CD4-positive, alpha-beta T cell treated with Interleukin-21 for 1 hour (primary cell): ENCODE measurements at regions not wholly inside any gene's neighbourhood (a gene's known extent, or its start where the extent isn't known, plus 50 kb on each side); places are given as distances from the start of the nearest gene placed in this dataset.
"Not testable (repeated sequence)": the region's sequence is repeated elsewhere in the genome, so short reads cannot be mapped to it uniquely, and the experiment has no call there.

Experiments used
- DNase-seq: peaks from one replicate; pipeline ENCODE4 v3.0.0-alpha.2; 2020

DNA sequence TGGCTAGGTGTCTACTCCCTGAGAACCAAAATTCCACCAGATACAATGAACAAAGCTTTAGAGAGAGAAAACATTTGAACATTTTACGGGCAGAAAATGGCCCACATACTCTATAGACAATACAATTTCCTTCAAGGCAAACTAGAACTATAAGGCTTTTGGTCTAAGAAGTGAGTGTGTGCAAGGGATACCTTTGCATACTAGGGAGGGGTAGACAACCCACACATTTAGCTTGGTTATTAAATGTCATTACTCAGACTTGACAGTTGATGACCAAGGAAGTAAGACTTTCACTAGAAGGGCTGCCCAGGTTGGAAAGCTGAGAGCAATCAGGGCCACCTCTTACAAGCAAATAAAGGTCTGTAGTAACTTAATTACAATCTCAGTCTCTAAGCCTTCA lies 64.0 kb upstream of the PLEKHM1 start:
- DNase-seq: not testable (repeated sequence)

DNA sequence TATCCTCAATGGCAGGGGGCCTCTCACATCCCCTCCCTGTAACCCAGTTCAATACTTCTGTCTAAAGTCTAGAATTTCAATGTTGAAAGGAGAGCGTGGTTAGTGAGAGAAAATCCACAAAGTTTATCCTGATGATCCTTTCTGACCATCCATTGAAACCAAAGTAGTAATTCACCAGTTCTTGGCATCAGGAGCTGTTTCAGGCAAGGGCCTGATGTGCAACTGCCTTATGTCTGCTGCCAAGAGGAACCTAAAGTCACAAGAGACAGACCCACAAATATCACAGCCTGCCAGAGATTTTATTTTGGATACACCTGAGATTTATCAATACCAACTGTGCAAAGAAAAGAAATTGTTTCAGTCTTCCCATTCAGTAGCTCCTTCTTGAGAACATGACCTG lies 68.3 kb upstream of the PLEKHM1 start:
- not testable (repeated sequence) for DNase-seq

DNA sequence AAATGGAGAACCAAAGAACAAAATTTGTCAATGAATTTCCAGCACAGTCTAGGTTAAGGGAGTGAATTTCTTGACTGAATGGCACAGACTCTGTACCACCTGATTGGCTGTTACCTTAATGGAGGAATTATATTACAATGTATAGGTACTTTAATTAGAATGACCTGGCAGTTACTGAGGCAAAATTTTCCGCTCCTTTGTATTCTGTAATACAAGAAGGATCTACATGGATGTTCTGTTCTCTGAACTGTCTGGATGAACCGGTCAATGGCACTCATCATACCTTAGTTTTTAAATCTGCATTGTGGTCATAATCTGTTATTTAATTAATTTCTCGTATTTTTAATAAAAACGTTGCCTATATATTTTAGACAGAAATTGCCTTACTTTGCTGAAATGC lies 72.3 kb upstream of the PLEKHM1 start:
- DNase-seq: not testable (repeated sequence)

DNA sequence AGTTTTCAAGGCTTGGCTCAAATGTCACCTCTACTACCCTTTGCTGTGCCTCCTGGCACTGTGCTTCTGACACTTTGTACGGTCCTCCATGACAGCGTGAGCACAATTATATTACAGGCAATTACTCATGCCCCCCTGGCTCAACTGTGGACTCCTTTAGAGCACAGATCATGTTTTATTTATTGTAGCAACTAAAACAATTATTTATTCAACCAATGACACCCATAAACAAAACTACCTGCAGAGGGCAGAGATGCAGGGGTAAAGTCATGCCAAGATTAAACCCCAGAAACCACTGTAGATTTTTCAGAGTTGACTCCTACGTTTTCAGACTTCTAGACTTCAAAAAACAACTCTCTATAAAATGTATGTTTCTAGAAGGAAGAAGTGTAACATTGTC lies 72.8 kb upstream of the PLEKHM1 start:
- DNase-seq: not testable (repeated sequence)

DNA sequence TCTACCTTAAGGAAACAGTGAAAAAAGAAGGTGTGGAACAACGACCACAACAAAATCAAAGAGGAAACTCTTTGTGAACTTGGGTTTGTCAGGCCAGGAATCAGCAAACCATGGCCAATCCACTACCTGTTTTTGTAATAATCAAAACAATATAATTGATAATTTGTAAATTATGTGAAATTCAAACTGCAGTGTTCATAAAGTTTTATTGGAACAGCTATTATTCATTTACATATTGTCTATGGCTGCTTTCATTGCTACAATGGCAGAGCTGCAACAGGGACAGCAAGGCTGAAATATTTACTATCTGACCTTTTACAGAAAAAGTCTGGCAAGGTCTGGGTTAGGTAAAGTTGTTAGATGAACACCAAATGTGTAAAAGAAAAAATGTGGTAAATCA lies 77.8 kb upstream of the PLEKHM1 start:
- not testable (repeated sequence) for DNase-seq

DNA sequence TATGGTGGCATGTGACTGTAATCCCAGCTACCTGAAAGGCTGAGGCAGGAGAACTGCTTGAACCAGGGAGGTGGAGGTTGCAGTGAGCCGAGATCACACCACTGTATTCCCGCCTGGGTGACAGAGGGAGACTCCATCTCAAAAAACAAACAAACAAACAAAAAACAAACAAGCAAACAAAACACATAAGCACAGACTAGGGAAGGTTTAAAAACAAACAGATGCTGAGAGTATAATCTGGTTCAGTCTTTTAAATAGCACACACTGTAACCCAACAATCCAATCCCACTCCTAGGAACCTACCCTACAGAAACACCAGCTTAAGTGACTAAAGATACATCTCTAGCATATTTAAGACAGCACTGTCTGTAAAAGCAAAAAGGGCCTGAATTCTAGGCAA lies 82.8 kb upstream of the PLEKHM1 start:
- not testable (repeated sequence) for DNase-seq

DNA sequence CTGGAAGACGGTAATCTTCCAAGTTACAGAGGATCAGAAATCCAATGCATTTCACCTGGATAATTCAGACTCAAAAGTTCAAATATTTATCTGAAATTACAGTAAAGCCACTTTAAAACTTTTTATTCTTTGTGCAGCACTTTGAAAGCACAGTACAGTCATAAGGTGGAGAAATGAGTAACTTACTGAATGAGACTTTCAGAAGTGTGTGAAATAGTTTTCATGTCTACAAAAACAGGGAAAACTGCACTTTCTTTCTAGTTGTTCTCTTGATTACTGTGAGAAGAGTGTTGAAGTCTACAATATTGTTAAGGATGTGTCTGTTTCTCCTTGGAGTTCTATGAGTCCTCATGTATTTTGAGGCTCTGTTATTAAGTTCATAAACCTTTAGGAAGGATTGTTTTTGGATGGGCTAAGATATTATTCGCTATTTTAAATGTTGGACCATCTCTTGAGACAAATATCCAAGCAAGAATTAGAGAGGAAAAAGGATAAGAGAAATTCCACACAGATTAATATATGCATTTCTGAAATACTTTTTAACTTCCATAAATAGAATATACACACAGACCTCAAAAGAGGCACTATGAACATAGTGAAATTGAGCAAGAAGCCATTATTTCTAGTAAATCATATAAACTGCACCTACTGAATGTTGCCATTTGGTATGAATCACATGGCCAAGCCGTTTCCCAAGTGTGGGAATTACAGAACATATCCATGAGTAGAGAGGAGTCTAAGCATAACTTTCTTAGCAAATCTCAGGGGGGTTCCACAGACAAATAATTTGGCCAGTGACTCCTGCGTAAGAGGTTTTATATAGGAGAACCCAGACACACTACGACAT lies 83.6 kb upstream of the PLEKHM1 start:
- no peak for DNase-seq

DNA sequence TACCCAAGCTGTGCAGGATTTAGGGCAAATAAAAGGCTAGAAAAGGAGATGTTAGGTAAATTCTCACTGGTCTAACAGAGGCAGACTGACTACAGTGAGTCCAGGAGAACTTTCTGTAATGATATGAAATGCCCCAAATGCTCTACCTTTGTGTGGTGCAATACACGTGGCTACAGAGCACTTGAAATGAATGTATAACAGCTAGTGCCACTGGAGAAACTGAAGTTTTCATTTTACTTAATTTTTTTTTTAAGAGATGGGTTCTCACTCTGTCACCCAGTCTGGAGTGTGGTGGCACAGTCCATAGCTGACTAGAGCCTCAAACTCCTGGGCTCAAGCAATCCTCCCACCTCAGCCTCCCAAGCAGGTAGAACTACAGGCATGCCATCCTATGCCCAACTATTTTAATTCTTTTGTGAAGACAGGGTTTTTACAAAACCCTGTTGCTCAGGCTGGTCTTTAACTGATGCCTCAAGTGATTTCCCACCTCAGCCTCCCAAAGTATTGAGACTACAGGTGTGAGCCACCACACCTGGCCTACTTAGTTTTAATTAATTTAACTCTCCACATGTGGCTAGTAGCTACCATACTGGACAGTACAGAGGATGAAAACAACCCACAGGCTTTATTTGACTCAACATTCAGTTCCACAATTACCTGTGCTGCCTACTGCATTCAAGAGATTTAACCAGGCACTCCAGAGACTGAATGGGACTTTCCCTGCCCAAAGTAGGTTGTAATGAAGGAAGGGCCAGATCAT lies 84.8 kb upstream of the PLEKHM1 start:
- DNase-seq: no peak

DNA sequence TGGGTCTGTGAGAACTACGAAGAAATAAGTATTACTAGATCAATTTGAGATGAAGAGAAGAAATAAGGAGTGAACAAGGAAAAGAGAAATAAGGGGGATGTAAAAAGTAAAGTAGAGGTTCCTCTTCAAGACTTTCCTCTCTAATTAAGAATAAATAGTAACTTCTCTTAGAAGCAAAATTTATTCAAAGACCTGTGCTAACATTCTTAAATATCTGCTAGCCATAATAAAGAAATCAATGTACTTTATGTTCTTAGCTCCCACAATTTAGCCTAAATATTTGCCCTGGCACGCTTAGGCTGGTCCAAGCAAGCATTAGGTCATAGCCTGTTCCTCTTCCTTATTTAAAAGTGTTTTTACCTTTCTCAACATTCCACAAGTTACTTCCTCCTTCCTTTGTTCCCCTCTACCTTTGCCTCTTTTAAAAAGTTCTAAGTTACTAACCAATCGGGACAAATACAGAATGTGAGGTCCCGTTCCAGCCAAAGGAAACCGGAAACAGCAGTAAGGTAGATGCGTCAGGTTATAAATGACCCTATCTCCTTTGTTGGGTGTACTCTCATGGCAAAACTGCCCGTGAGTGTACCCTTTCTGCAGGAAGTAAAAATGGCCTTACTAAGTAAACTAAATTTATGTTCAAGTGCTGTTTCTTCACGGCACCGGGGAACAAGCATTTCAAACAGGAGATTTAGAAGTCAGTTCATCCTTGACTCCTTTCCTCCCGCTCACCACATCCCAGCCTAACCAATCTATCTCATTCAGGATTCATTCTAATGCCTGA lies 86.2 kb upstream of the PLEKHM1 start:
- DNase-seq: not testable (repeated sequence)

DNA sequence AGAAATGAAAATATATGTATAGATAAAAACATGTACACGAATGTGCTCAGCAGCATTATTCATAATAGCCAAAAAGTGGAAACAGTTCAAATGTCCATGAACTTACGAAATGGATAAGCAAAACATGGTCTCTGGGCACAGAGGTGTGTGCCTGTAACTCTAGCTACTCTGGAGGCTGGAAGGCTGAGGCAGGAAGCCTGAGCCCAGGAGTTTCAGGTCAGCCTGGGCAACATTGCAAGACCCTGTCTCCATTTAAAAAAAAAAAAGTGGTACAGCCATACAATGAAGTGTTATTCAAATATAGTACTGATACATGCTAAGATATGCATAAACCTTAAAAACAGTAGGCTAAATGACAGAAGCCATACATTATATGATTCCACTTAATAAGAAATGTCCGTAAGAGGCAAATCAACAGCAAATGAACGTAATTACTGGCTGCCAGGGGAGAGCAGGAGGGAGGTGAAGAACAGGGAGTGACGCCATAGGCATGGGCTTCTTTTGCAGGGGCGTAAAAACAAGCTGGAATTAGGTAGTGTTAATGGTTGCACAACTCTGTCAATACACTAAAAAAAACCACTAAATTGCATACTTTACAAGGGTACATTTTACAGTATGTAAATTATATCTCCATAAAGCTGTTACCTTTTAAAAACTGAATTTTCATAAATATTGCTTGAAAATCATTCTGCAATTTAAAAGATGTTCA lies 87.2 kb upstream of the PLEKHM1 start:
- DNase-seq: no peak

DNA sequence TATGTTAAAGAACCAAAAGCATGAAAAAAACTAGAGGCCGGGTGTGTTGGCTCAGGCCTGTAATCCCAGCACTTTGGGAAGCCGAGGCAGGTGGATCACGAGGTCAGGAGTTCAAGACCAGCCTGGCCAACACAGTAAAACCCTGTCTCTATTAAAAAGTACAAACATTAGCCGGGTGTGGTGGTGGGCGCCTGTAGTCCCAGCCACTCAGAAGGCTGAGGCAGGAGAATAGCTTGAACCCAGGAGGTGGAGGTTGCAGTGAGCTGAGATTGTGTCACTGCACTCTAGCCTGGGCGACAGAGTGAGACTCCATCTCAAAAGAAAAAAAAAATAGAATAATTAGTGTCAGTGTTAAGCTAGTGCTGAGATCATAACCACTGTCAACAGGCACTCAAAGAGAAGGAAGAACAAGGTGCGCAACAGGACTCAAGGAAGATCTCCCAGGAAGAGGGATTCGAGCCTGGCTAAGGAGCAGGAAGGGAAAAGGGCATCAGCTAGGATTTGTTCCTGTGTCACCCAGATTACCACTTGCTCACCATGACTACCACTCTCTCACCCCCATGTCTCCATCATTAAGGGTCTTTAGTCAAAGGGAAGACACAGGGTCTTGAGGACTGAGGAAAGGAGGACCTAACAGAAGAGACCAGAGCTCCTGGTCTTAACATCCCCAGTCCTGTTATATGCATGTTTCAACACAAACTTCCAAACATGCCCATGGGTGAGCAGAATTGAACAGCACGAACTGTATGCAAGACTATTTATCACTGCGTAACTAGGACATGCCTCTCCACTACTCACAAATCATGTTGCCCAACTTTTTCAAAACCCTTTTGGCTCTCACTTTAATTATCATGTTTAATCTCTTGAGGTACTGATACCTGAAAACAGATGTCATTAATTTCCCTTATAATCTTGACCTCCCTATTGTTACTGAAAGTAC lies 88.3 kb upstream of the PLEKHM1 start:
- no peak for DNase-seq

DNA sequence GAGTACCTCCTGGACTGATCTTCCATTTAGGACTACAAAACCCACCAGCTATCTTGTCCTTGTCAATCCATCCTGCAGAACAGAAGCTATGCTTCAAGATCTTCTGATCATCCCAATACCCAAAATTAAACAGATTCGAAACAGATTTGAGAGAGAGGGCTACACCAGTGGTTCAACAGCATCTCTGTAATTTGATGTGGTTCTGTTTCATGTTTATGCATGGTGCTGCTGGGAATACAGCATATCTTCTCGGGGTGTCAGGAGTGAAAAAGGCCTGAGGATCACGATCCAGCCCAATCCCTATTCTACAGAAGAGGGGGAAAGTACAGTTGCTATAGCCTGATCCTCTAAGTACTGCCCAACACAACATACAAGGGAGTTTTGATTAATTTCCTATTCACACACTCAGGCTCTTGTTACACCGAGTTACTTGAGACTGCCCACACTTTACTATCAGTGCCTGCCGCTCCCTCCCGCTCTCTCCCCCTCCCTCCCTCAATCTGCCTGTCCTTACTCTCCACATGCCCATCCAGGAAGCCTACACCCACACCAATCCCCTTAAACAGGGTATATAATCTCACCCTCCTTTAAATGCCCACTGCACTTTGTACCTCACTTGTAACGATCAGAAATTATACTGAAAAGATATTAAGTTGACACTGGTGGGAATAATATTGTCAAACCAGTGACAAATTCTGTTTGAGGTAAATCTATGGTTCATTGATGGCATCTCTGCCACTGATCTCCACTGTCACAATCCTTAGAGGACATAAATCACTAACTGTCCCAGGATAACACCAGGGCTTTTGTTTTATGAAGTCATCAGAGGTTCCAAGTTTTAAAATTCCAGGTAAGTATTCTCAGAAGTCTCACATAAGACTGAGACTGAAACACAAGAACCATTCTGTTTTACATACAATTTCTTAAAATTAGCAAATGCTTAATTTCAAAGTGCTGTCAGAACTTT lies 89.3 kb upstream of the PLEKHM1 start:
- no peak for DNase-seq

DNA sequence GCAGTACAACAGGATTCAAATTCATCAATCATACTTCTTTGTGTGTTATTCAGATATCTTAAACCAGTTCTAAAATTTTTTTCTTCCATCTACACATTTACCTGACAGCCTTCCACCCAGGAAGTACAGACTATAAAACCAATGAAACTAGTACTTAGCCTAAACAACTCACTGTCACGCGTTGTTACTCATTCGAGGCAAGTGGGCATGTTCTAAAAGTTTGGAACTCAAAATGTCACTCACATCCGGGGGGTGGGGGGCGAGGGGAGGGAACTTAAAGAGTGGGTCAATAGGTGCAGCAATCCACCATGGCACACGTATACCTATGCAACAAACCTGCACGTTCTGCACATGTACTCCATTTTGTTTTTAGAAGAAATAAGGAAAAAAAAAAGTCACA lies 90.4 kb upstream of the PLEKHM1 start:
- DNase-seq: no peak

DNA sequence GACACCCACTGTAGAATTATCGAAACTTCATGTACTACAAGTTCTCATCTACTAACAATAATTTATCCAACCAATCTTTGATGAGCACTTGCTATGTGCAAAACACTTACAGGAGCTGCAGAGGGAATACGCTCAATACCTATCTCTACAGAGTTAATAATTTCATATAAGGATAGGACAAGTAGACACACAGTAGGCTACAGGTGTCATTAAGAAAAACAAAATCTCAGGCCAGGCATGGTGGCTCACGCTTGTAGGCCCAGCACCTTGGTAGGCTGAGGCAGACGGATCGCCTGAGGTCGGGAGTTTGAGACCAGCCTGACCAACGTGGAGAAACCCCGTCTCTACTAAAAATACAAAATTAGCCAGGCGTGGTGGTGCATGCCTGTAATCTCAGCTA lies 91.3 kb upstream of the PLEKHM1 start:
- no peak for DNase-seq

DNA sequence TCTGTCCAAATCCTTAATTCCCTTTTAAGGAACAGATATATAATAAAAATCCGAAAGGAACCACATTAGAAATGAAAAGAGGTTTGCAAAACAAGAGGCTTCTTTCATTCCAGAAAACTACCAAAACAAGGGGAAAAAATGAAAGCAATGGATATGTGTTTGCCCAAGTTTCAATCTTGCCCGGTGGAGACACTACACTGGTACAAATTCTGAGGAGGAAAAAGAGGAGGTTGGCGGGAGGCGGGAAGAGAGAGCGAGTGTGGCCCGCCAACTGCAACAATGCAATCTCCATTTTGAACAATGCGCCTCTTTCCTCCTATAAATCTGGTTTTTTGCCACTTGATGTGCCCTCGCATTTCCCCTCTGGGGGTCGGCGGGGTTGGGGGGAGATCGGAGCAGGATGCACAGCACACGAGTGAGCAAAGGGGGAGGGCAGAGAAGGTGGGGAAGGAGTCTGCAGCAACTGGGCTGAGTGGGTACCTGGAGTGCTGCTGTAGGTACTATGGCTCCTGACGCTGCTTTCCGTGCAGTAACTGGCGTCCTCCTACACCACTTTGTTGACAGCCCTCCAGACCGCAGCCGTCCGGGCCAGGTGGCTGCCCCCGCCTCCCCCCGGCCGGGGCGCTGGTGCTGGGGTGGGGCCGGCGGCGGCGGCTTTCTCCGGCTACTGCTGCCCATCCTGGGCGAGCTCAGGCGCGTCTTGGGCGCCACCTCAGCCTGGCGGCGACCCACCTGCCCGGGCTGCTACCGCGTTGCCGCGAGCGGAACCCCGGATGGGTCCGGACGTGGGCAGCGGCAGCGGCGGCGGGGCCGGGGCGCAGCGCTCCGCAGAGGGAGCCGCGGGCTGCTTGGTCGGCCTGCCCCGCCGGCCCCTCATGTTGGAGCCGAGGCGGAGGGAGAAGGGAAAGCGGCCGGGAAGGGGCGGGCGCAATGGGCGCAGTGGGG lies 93.8 kb upstream of the PLEKHM1 start:
- peak; percentile 76 for DNase-seq

DNA sequence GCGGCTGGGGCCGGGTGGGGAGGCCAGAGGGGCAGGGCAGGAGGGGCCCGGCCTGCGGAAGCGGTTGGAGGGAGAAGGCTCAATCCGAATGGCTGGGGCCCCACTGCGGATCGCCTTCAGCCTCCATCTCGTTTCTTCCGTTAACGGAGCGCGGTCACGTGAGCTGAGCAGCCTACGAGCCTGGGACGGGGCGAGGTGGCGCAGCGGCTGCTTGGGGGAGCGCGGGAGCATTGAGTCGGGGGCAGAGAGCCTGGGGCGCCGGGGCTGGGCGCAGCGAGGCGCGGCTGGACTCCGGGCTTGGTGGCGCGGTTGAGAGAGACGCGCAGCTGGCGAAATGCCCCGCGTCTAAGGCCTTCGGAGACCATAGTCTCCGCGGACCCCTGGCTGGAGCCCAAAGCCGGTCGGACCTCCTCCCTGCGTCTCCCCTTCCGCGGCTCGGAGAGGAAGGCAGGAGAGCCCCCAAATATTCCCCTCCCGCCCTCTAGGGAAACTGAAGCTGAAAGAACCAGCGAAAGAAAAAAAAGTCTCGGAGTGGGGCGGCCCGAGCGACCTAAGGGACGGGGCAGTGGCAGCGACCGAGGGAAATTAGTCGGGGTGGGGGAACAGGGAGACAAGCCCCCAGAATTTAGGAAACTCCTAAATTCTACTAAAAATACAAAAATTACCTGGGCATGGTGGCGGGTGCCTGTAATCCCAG lies 94.7 kb upstream of the PLEKHM1 start:
- DNase-seq: peak; percentile 83

DNA sequence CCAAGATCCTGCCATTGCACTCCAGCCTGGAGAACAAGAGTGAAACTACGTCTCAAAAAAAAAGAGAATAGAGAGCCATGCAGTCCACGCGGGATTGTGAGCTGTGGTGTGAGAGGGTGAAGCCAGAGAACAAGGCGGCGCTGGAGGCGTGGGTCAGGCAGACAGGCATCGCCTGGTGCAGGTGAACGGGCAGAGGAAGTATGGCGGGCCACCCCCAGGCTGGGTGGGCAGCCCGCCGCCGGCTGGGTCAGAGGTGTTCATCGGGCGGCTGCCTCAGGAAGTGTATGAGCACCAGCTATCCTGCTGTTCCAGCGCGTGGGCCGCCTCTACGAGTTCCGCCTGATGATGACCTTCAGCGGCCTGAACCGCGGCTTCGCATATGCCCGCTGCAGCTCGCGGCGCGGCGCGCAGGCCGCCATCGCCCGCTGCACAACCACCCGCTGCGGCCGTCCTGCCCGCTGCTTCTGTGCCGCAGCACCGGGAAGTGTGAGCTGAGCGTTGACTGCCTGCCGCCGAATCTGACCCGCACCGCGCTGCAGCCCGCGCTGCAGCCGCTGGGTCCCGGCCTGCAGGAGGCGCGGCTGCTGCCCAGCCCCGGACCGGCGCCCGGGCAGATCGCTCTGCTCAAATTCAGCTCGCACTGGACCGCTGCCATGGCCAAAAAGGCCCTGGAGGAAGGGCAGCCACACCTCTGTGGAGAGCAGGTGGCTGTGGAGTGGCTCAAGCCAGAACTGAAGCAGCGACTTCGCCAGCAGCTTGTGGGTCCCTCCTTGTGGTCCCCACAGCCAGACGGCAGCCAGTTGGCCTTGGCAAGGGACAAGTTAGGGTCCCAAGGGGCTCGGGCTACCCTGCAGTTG lies 95.5 kb upstream of the PLEKHM1 start:
- DNase-seq: peak; percentile 26

DNA sequence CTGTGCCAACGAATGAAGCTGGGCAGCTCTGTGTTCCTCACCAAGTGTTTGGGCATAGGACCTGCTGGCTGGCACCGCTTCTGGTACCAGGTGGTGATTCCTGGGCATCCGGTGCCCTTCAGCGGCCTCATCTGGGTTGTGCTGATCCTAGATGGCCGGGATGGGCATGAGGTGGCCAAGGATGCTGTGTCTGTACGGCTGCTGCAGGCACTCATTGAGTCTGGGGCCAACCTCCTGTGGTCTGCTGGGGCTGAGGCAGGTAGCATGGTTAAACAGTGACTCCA lies 96.1 kb upstream of the PLEKHM1 start:
- DNase-seq: not testable (repeated sequence)
